ENCODE measurements at regions not wholly inside any gene's neighbourhood (a gene's known extent, or its start where the extent isn't known, plus 50 kb on each side); places are given as distances from the start of the nearest gene placed in this dataset.

- Histone ChIP-seq H3K79me2 (ENCODE audit: insufficient read depth, low read depth, low read length) (no peaks in the 10 kb centered on the region), H3K27ac (ENCODE audit: low read depth, low read length, poor library complexity, severe bottlenecking) (no peak overlapping the region), H3K4me3 (ENCODE audit: low read depth, low read length, poor library complexity, severe bottlenecking) (no peak overlapping the region), H3K4me2 (ENCODE audit: low read length) (no peak overlapping the region), H3K9me2 (ENCODE audit: insufficient read depth, low read length) (no peaks in the 10 kb centered on the region), H3K9me3 (ENCODE audit: low read length) (no peaks in the 10 kb centered on the region), H3K4me1 (ENCODE audit: insufficient read depth, low read length, poor library complexity, severe bottlenecking) (no peaks in the 10 kb centered on the region), H3K36me3 (ENCODE audit: insufficient read depth, low read length) (no peaks in the 10 kb centered on the region), H4K20me1 (ENCODE audit: insufficient read depth, low read length) (no peaks in the 10 kb centered on the region), H2AFZ (ENCODE audit: low read length) (no peak overlapping the region)
- ChIA-PET POLR2A (no interaction called here), CTCF (ENCODE audit: unreplicated experiment) (no interaction called here)
- no TSS peak for BruUV-seq (replicated peaks)
- intact Hi-C loops (cut with micrococcal nuclease; ENCODE audit: unreplicated experiment) = no loop called here
- TF ChIP-seq EZH2phosphoT487 (IDR thresholded peaks at IDR 0.05; ENCODE audit: borderline replicate concordance, low read depth, low read length) (no peak), CTCF (conservative IDR thresholded peaks at IDR 0.05; ENCODE audit: low read length) (no peak)
- no peak for DNase-seq (ENCODE audit: low spot score)
Measured at GRCh38 chr11:31995032-31995431, 95.8 kb upstream of the RCN1 start.

- POLR2A ChIA-PET = interaction anchor here (0.9 kb wide), 1 partner anchor 768 kb away, joined by 4 read pairs; no protein-coding TSS in a partner anchor
Measured at GRCh38 chr11:31987118-31988005, 103.5 kb upstream of the RCN1 start.

More at GRCh38 chr11:31987118-31988005, 103.5 kb upstream of the RCN1 start:
- Histone ChIP-seq H3K4me1 (ENCODE audit: insufficient read depth, low read length, poor library complexity, severe bottlenecking) (no peaks in the 10 kb centered on the region), H3K9me2 (ENCODE audit: insufficient read depth, low read length) (no peaks in the 10 kb centered on the region), H3K4me2 (ENCODE audit: low read length) (no peak overlapping the region), H3K27ac (ENCODE audit: low read depth, low read length, poor library complexity, severe bottlenecking) (no peak overlapping the region), H3K79me2 (ENCODE audit: insufficient read depth, low read depth, low read length) (no peaks in the 10 kb centered on the region), H3K36me3 (ENCODE audit: insufficient read depth, low read length) (no peaks in the 10 kb centered on the region), H2AFZ (ENCODE audit: low read length) (no peak overlapping the region), H3K9me3 (ENCODE audit: low read length) (no peaks in the 10 kb centered on the region), H4K20me1 (ENCODE audit: insufficient read depth, low read length) (no peaks in the 10 kb centered on the region), H3K4me3 (ENCODE audit: low read depth, low read length, poor library complexity, severe bottlenecking) (no peak overlapping the region)
- BruUV-seq (replicated peaks) = no TSS peak
- DNase-seq (ENCODE audit: low spot score) = no peak
- intact Hi-C loops (cut with micrococcal nuclease; ENCODE audit: unreplicated experiment) = no loop called here
- no peak for TF ChIP-seq CTCF (conservative IDR thresholded peaks at IDR 0.05; ENCODE audit: low read length)
- no peak for TF ChIP-seq EZH2phosphoT487 (IDR thresholded peaks at IDR 0.05; ENCODE audit: borderline replicate concordance, low read depth, low read length)
- CTCF ChIA-PET (ENCODE audit: unreplicated experiment) = no interaction called here
